GM10248 (cell line): ENCODE measurements at regions not wholly inside any gene's neighbourhood (a gene's known extent, or its start where the extent isn't known, plus 50 kb on each side); places are given as distances from the start of the nearest gene placed in this dataset.

Source experiments
- CTCF ChIA-PET: fragments of 300-600 bp; sonication (Branson Sonifier 250); formaldehyde crosslinking; extraction: SDS; loops from one replicate; lab custom pipeline; 2021; ENCODE audit warnings: antibody characterized with exemption; lab: Yijun Ruan, JAX
- POLR2A ChIA-PET: fragments of 350-650 bp; sonication (Branson Sonifier 250); formaldehyde crosslinking; extraction: SDS; loops from one replicate; lab custom pipeline; 2020; ENCODE audit warnings: antibody characterized with exemption; lab: Yijun Ruan, JAX
- DNase-seq: peaks from one replicate; pipeline ENCODE4 v3.0.0; 2012; ENCODE audit errors: extremely low spot score
- CTCF ChIP-seq: IDR thresholded peaks from 2 replicates; pipeline ENCODE4 v1.5.1; 2012; ENCODE audit warnings: mild to moderate bottlenecking, low read depth; ENCODE audit errors: extremely low read depth, missing control alignments, control extremely low read depth

DNA sequence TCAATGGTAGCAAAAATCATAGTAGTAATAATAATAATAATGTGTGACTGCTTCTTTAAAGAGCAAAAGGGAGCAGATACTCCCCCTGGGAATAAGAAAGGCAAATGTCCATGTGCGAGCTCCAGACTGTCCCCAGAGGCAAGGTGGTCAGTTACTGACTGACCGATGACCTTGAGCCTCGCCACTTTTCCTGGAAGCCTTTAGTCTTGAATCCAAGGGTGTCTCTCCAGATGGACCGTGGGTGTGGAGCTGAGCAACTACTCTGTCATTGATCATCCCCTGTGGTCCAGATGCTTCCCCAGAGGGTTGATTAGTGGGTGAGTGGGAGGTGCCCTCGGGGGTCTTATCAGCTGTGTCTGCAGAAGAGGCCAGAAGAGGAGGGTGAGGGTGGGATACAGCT, 418.5 kb upstream of the TBX3 start:
- ChIA-PET POLR2A (no interaction called here), CTCF (no interaction called here)
- TF ChIP-seq CTCF = no peak
- no peak for DNase-seq

DNA sequence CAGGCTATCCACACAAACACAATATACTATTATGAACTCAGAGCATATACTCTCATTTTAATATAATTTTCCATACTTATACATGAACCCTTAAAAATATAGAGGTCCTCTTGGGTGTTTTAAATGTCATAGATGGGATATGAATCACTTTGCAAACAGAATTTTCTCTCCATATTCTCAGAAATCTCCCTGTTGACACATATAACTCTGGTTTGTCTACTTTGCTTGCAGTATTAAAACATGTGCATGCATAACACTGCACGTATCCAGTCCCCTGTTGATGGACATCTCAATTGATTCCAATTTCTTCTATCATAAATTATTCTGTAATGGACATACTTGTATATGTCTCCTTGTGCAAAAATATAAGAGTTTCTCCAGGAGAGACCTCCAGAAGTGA, 417.5 kb upstream of the TBX3 start:
- TF ChIP-seq CTCF = no peak
- ChIA-PET POLR2A (no interaction called here), CTCF (no interaction called here)
- no peak for DNase-seq

DNA sequence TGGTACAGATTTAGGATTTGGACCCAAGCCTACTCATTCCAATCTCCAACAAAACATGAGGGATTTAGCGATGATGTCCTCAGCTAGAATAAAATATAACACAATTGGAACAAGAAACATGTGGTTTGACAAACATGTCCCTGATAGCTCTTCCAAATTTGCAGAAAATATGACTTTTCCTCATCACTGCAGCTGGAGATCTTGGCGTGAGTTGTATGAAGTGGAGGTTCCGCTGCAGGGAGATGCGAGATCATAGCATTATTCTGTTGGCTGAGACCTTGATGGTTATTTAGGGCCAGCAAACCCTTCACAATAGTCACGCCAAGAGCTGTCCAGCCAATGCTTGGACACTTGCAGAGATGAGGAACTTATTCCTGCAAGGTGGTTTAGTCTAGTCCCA, 413.4 kb upstream of the TBX3 start:
- ChIA-PET POLR2A (no interaction called here), CTCF (no interaction called here)
- DNase-seq = no peak
- TF ChIP-seq CTCF = no peak

- no peak for TF ChIP-seq CTCF
- no peak for DNase-seq
- POLR2A ChIA-PET = no interaction called here
- CTCF ChIA-PET = no interaction called here
Measured at GRCh38 chr12:115096588-115097397, 412.8 kb upstream of the TBX3 start.

DNA sequence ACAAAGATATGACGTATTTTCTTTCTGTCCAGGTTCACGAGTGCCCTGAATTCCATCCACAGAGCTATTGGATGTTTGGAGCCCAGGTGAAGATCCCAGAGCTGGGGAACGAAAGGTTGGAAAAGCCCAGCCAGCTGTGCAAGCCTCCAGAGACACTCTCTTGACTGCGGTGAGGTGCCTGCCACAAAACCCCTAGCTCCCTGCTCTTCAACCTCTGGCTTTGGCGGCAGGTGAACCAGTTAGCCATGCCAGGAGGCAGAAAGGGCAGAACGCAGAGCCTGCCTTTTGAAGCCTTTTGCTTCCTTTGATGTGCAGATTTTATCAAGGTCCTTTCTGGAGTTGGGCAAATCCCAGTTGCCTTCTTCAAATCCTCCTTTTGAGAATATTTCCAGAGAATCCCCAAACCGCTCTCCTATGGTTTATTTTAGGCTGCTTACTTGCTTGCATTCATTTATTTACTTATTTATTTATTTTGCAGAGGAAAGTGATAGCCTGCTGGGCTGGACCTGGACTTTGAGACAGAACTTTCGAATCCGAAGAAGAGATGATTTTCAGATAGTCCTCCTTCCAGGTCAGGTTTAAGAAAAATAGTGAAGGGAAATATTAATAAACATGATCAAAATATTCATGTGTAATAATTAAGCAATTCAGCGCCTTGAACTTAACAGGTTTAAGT, 411.2 kb upstream of the TBX3 start:
- CTCF ChIA-PET = no interaction called here
- POLR2A ChIA-PET = no interaction called here
- TF ChIP-seq CTCF = no peak
- DNase-seq = no peak

DNA sequence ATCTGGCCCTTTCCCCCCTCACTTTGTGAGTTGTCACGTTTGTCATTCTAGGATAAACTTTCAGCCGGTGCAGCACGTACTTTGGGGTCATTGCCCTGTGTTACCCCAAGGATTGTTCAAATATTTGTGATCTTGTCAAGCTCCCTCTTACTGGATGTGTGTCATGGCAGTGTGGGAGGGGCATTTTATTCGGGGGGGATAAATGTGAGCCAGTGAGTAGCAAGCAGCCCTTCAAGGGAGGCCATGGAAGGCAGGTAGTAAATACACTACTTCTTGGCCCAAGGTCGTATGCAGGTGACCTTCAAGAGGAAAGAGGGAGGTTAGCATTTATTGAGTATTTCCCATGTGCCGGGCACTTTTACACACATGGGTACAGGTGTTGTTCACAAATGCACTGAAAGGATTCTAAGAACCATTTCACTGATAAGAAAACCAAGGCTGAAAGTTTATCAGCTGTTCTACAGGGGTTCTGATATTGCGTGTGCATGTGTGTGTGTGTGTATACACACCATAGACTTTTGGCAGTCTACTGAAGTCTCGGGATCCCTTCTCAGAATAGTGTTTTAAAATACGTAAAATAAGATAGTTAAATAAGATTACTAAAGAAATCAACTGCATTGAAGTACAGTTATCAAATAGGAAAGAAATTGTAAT, 410.3 kb upstream of the TBX3 start:
- ChIA-PET POLR2A (no interaction called here), CTCF (no interaction called here)
- no peak for DNase-seq
- TF ChIP-seq CTCF = no peak
